Loucy (cell line): ENCODE measurements at regions not wholly inside any gene's neighbourhood (a gene's known extent, or its start where the extent isn't known, plus 50 kb on each side); places are given as distances from the start of the nearest gene placed in this dataset.

ENCODE experiments used
- H2AFZ ChIP-seq: fragments of 200-600 bp; sonication (generic); 2 replicates; pipeline ENCODE4 v1.6.0; 2016; ENCODE audit warnings: antibody characterized with exemption, mild to moderate bottlenecking, low read length, moderate library complexity
- H3F3A ChIP-seq: fragments of 200-600 bp; 2 replicates; pipeline ENCODE4 v1.6.0; 2016; ENCODE audit warnings: antibody characterized with exemption, low read depth, mild to moderate bottlenecking
- H3K27me3 ChIP-seq: fragments of 200-600 bp; sonication (generic); 2 replicates; pipeline ENCODE4 v1.6.1; 2014; ENCODE audit warnings: low read length, mild to moderate bottlenecking; ENCODE audit not compliant: insufficient read depth, poor library complexity, severe bottlenecking
- H3K36me3 ChIP-seq: fragments of 200-600 bp; sonication (generic); 2 replicates; pipeline ENCODE4 v1.6.1; 2016; ENCODE audit warnings: low read length; ENCODE audit not compliant: insufficient read depth
- H3K4me1 ChIP-seq: fragments of 200-600 bp; sonication (generic); 2 replicates; pipeline ENCODE4 v1.5.1; 2014; ENCODE audit warnings: low read length, mild to moderate bottlenecking; ENCODE audit not compliant: insufficient read depth, poor library complexity, severe bottlenecking
- H3K4me2 ChIP-seq: fragments of 200-600 bp; sonication (generic); 2 replicates; pipeline ENCODE4 v1.6.0; 2014; ENCODE audit warnings: antibody characterized with exemption, low read length, low read depth, mild to moderate bottlenecking; ENCODE audit not compliant: poor library complexity, severe bottlenecking
- H3K4me3 ChIP-seq: fragments of 200-600 bp; sonication (generic); 2 replicates; pipeline ENCODE4 v1.5.1; 2014; ENCODE audit warnings: low read length, mild to moderate bottlenecking, mixed read lengths; ENCODE audit not compliant: poor library complexity, severe bottlenecking
- H3K79me2 ChIP-seq: fragments of 200-600 bp; sonication (generic); 2 replicates; pipeline ENCODE4 v1.6.1; 2014; ENCODE audit warnings: low read length; ENCODE audit not compliant: insufficient read depth
- H3K9ac ChIP-seq: fragments of 200-600 bp; sonication (generic); 2 replicates; pipeline ENCODE4 v1.6.0; 2014; ENCODE audit warnings: mild to moderate bottlenecking, low read depth, low read length, moderate library complexity; ENCODE audit not compliant: poor library complexity, severe bottlenecking
- H3K9me2 ChIP-seq: fragments of 200-600 bp; sonication (generic); replicated peaks from 2 replicates; pipeline ENCODE4 v1.6.1; 2016; ENCODE audit warnings: low read depth, low read length, mixed read lengths
- H3K9me3 ChIP-seq: fragments of 200-600 bp; sonication (generic); 2 replicates; pipeline ENCODE4 v1.6.1; 2014; ENCODE audit warnings: mild to moderate bottlenecking, antibody characterized with exemption, low read length, low read depth; ENCODE audit not compliant: insufficient read depth
- H4K20me1 ChIP-seq: fragments of 200-600 bp; sonication (generic); 2 replicates; pipeline ENCODE4 v1.6.0; 2014; ENCODE audit warnings: antibody characterized with exemption, low read length, mild to moderate bottlenecking; ENCODE audit not compliant: insufficient read depth, poor library complexity, severe bottlenecking
- EZH2phosphoT487 ChIP-seq: fragments of 200-600 bp; IDR thresholded peaks from 2 replicates; pipeline ENCODE4 v1.6.1; 2018; ENCODE audit warnings: antibody characterized with exemption, mild to moderate bottlenecking, moderate library complexity, borderline replicate concordance
- TF ChIP-seq, protein P1 (sequence below): fragments of 200-600 bp; sonication (generic); conservative IDR thresholded peaks from 2 replicates; pipeline ENCODE4 v1.5.1; 2014; ENCODE audit warnings: mild to moderate bottlenecking, antibody characterized with exemption, low read length

DNA sequence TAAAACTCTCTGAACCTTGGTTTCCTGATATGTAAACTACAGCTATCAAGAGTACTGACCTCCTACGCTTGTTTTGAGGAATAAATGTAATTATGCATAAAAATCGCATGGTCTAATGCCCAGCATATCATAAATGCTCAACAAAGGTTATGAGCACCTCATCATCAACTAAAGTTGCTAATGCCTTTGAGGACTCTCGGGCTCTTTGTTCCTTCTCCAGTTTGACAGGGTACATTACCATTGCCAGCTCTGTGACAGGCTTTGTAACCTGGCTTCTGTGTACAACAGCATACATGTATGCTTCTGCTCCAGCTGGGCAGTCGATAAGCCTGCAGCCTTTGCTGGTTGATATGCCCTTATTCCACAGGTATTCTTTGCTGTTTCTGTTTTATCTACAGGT lies 95.2 kb downstream of the C9orf152 start:
- TF ChIP-seq, protein P1, sequence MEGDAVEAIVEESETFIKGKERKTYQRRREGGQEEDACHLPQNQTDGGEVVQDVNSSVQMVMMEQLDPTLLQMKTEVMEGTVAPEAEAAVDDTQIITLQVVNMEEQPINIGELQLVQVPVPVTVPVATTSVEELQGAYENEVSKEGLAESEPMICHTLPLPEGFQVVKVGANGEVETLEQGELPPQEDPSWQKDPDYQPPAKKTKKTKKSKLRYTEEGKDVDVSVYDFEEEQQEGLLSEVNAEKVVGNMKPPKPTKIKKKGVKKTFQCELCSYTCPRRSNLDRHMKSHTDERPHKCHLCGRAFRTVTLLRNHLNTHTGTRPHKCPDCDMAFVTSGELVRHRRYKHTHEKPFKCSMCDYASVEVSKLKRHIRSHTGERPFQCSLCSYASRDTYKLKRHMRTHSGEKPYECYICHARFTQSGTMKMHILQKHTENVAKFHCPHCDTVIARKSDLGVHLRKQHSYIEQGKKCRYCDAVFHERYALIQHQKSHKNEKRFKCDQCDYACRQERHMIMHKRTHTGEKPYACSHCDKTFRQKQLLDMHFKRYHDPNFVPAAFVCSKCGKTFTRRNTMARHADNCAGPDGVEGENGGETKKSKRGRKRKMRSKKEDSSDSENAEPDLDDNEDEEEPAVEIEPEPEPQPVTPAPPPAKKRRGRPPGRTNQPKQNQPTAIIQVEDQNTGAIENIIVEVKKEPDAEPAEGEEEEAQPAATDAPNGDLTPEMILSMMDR = no peak
- TF ChIP-seq EZH2phosphoT487 = no peak
- Histone ChIP-seq H3K27me3 (no peaks in the 10 kb centered on the region), H3K36me3 (peaks cover 16% of the 10 kb centered on the region; the same call in 1 of the 2 replicates), H3K9me2 (no peaks in the 10 kb centered on the region), H3F3A (no peaks in the 10 kb centered on the region), H3K4me1 (peaks cover 13% of the 10 kb centered on the region), H2AFZ (no peak overlapping the region), H3K9ac (no peak overlapping the region), H3K79me2 (peaks cover 97% of the 10 kb centered on the region), H4K20me1 (peaks cover 44% of the 10 kb centered on the region), H3K4me2 (no peak overlapping the region), H3K9me3 (no peaks in the 10 kb centered on the region), H3K4me3 (no peak overlapping the region)

DNA sequence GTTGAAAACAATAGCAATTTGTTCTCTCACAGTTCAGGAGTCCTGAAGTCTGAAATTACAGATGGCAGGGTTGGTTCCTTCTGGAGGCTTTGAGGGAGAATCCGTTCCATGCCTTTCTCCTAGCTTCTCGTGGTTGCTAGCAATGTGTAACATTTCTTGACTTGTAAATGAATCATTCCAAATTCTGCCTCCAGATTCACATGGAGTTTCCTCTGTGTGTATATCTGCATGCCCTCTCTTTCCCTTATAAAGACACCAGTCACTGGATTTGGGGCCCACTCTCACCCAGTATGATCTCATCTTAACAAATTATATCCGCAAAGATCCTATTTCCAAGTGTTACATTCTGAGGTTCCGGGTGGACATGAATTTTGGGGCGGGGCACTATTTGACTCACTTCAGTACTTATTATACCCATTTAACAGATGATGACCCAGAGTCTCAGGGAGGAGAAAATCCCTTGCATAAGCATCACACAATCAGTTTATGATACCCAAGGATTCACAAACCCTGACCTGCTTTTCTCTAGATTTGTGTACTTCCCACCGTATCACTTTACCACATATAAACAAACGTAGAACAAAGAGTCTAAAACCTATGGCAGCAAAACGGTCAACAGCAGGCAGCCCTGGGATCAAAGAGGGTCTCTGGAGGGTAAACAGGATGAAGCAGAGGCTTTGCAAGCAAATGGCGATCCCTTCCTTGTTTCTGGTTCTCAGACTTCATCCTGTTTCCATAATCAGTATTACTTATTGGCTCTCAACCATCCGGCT lies 93.7 kb downstream of the C9orf152 start:
- H3K27me3 ChIP-seq = no peaks in the 10 kb centered on the region
- peaks cover 94% of the 10 kb centered on the region for H3K79me2 ChIP-seq
- H3K9ac ChIP-seq = no peak overlapping the region
- peaks cover 37% of the 10 kb centered on the region for H4K20me1 ChIP-seq
- H3F3A ChIP-seq = no peaks in the 10 kb centered on the region
- H3K4me2 ChIP-seq = no peak overlapping the region
- peaks cover 12% of the 10 kb centered on the region for H3K4me1 ChIP-seq
- H2AFZ ChIP-seq = no peak overlapping the region
- H3K4me3 ChIP-seq = no peak overlapping the region
- H3K9me2 ChIP-seq = no peaks in the 10 kb centered on the region
- H3K36me3 ChIP-seq = peaks cover 20% of the 10 kb centered on the region; the same call in 1 of the 2 replicates
- no peaks in the 10 kb centered on the region for H3K9me3 ChIP-seq
- TF ChIP-seq EZH2phosphoT487 = no peak
- TF ChIP-seq, protein P1 = no peak

DNA sequence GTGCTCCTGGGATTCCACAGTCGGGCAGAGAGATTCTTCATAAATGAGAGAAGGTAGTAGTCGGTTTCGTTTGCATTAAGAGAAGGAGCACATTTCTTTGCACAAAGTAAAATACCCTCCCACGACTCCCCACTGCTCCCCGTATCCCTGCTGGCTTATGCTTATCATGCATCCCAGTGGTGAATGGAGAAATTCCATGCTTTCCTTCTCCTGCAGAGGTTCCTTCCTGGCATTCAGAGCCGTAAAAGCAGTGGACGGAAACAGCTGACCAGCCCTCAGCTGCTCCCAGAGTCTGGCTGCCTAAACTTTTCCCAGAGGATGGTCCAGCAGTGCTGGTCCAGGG lies 93.1 kb downstream of the C9orf152 start:
- Histone ChIP-seq H3K4me2 (no peak overlapping the region), H3K4me1 (peaks cover 7% of the 10 kb centered on the region), H3F3A (no peaks in the 10 kb centered on the region), H3K27me3 (no peaks in the 10 kb centered on the region), H3K36me3 (peaks cover 23% of the 10 kb centered on the region; the same call in 1 of the 2 replicates), H3K9ac (no peak overlapping the region), H4K20me1 (peaks cover 34% of the 10 kb centered on the region), H3K79me2 (peaks cover 94% of the 10 kb centered on the region), H3K9me3 (no peaks in the 10 kb centered on the region), H3K4me3 (no peak overlapping the region), H2AFZ (no peak overlapping the region), H3K9me2 (no peaks in the 10 kb centered on the region)
- TF ChIP-seq EZH2phosphoT487 = no peak
- TF ChIP-seq, protein P1 = no peak
